Femur (tissue), 1 donor: ENCODE measurements at regions not wholly inside any gene's neighbourhood (a gene's known extent, or its start where the extent isn't known, plus 50 kb on each side); places are given as distances from the start of the nearest gene placed in this dataset.
A peak's percentile ranks its signal among the peaks of the same experiment; 100 is the strongest.
"Not testable (repeated sequence)": the region's sequence is repeated elsewhere in the genome, so short reads cannot be mapped to it uniquely, and the experiment has no call there.

Source experiments
- DNase-seq: peaks from one replicate; pipeline ENCODE4 v3.0.0-alpha.2; 2017

DNA sequence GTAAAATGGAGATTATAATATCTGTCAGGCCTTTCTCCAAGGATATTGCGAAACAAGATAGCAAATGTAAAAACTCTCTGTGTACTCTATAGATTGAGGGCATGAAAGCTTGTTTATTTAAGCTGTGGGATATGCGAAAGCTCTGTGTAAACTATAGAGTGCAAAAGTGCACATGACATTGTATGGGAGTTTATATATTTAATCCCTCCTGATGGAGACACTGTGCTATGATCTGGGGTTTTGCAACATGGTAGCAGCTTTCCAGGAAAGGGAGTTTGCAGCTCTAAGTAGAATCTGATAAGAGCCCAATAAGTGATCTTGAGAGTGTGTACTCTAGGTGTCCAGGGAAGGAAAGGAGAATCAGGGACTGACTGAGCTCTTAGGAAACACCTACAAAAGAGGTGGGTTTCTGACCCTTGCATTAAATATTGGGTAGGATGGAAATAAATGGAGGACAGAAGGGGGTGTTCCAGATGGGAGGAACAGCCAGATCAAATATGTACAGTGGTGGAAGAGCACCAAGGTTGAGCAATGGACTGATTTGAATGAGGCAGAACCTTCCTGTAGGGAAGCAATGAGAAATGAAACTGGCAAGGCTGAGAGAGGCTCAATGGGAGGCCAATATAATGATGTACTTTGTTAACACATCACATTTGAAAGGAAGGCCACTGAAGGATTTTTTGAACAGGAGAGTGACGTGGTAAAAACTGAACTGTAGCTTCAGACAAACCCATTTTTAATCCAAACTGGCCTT is 450.1 kb downstream of the GJA1 start:
- DNase-seq: no peak

DNA sequence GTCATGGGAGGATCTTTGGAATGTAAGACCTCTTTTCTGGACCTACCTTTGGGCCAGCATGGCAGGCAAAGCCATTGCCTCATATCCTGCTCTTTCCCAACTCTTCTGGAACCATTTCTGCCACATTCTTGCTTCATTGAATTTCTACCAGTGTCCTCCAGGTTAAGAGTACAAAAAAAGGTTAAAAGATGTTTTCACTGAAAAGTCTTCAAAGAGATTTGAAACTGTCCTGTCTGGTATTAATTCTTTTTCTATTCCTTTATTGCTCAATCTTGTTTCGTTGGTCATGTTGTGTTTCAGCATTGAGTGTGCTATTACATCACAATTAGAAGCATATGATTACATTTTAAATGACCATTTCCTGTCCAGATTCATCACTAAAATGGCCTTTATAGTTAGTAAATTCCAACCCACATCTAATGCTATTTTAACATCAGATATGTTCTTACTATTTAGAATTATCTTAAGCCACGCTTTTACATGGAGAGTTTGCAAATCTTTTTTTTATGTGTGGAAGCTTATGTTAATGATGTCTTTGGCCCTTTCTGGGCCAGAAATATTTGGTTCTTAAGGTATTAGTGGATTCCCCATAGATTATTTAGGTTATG is 450.9 kb downstream of the GJA1 start:
- no peak for DNase-seq

DNA sequence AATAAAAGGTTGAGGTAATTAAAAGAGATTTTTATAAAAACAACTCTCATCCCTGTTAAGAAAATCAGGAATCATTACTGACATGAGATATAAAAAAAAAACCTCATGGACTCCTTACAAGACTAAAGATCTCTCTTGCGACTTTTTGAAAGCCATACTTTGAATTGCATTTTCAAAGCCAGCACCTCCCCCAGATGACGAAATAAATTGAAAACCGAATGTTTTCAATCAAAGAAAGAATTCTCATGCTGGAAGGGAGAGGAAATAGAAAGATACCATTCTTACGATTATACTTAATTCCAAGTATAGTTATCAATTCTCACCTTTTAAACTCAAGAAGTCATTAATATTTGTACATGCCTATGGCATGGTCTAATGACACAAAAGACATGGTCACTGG is 452.3 kb downstream of the GJA1 start:
- no peak for DNase-seq

DNA sequence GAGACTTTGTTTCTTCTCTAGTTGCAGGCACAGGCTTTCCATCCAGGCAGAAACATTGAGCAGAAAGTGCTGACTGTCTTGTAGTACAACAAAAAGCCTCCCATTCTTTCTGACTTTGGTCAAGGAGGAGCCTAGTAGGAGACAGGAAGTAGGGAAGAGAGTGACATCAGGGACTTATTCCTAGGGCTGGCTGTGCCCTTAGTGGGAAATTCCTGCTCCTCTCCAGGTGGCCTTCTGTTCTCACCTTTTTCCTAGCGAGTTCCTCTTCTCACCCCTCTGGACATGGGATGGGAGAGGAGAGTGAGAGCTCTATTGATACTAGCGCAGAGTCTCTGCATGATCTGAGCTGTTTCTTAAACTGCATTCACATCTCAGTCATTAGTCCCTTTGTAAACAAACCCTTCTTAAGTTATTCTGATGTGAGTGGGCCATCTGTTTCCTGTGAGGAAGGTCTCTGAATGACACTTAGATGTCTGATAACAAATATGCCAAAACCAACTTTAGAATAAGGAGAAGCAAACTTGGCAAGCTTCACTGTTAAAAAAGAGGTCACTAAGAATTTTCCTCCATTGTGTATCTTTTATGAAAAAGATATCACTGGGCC is 455.0 kb downstream of the GJA1 start:
- no peak for DNase-seq

DNA sequence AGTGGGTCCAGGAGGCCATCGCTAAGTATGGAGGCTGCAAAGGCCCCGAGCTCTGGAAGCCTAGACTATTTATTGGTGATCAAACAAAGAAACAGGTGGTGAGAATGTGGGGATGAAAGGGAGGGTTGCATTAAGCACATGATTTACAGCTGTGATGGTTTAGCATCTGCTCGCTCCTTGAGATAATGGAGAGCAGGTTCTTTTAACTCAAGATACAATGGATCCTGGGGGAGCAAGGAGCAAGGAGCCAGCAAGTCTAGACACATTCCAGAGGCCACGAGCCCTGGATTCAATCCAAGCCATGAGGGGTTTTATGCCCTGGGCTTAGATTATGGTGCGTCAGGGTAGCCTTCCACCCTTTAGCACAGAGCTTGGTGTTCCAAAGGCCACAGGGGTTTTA is 460.3 kb downstream of the GJA1 start:
- not testable (repeated sequence) for DNase-seq

DNA sequence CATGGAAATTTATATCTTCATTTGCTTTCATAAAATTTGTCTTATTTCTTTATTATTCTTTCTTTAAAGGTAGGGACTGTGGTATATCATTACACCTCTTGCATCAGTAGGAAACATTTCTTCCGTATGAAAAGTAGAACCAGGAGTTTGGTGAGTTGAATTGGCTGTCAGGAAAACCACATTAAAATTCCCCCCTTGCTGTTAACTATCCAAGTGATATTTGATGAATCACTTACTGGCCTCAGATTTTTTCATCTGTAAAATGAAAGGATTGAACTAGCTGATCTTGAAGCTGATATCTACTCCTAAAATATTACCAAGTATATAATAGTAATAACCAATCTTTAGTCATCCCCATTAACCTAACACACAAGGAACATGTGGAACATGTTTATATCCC is 460.9 kb downstream of the GJA1 start:
- no peak for DNase-seq

DNA sequence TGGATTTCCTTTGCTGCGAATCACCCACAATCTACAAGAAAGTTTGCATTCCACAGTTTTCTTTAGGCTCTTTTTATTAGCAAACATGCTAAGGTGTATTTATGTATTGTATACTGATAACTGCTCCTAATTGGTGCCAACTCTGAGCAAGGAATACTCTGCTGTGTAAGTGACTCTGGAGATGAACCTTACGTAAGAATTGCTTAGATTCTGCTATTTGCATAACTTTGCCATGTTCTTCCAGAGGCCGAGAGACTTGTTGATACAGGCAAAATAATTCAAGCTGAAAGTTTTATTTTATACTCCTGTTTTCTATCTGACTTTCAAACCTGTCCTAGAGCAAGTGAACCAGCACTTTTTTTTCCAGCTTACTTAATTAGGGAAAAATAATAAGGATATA is 461.3 kb downstream of the GJA1 start:
- DNase-seq: no peak

DNA sequence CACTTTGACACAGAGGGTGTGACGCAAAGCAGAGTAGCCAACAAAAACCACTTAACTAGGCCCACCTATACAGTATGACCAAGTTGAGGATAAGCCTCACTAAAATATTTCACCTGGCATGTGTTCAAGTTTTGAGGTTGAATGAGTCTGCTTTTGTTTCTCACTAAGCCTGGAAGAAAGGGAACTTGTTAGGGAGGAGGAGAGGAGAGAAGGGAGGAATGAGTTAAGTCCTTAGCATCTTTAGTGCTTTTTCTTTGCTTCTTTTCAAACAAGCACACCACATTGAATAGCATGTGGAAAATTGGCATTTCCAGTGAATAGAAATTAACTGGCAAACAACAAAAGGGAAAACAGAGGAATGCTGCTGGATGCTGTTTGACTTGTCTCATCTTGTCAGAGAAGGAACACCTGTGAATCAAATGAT is 461.9 kb downstream of the GJA1 start:
- no peak for DNase-seq

DNA sequence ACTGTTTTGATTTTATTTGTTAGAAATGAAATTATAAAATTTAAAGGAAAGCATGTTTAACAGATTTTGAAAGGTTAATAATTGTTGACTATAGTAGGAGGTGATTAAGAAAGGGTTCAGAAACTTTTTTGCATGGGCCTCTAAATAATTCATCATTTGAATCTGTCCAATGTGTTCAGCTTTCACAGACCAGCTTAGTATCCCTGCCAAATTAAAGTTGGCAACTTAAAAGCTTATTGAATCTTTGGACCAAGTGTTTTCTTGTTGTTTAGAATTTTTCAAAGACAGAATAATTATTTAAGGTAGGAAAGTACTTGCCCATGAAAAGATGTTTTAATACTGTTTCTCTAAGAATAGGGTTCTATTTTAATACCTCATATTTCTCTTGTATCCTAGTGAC is 466.0 kb downstream of the GJA1 start:
- no peak for DNase-seq

DNA sequence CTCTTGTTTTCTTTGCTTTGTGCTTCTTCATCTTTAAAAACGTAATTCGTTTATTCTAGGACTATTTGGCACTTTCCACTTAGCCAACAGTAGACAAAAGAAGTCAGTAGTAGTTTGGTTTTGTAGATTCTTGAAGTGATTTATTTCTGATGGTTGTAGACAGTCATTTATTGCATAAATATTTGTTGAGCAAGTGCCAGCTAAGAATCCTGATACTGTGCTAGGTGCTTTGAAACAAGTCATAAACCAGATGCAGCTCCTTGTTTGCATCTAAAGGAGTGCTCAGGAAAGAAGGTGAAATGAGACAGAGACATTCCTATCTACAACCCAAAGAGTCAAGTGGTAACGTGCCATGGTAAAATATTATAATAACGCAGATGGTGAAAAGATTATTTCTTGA is 469.1 kb downstream of the GJA1 start:
- DNase-seq: no peak

DNA sequence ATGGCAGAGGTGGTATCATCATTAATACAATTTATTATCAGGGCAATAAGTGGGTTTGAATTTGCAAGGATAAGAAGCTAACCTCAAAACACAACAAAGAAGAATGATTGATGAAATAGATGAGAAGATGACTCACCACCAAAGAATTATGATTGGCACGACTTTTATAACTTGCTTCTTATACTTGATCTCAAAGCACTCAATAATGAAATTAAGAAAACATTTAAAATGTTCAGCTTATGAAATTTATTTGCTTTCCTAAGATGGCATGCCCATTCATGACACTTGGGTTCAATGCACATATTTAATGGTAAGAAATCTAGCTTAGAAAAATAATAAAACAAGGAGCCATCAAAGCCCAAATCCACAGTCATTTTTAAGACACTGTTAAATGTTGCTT is 477.5 kb downstream of the GJA1 start:
- DNase-seq: no peak

DNA sequence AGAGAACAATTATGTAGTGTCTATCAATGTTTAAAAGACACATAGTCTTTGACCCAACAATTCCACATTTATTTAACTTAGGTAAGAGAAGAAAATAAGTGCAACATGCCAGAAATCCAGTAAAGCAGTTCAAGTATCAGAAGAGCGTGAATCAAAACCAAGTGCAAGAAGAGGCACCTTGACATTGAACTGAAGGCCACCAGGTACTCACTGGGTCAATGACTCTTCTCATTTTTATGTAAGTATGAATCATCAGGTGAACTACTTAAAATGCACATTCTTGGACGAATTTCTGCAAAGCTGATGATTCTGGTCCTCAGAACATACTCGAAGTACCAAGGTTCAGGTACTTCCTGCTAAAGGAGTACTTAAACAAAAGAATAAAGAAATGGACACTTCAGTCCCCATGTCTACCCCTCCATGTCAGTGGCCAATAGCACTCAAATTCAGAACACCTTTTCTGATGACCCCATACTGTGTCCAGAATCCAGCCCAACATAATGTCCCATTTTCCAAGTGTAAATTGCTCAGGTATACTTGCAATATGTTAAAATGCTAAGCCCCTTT is 481.9 kb downstream of the GJA1 start:
- DNase-seq: no peak

DNA sequence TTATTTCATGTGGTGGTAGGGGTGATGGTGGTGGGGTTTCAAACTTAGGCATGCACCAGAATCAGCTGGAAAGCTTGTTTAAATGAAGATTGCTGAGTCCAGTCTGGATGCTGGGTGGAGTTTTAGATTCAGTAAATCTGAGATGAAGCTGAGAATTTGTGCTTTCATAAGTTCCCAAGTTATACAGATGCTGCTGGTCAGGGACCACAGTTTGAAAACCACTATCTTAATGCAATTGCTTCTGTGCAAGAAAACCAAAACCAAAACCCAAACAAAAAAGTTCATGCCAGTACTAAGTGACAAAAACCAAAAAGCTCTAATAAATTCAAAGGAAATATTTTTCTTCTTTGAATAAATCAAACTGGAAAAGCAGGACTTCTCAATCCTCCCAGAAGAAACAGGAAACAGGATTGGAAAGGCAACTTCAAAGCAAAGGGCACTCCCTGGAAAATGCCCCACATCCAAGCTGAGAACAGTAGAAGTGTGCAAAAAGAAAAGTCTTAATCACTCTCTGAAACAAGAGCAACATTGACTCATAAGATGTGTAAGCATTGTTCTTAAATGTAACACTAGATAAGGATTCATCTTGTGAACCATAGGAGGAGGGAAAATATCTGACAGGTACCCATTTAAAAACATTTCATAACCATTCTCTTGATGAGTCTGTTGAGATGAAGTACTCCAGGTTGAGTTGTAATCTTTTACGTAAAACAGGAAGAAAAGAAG is 481.5 kb upstream of the HSF2 start:
- no peak for DNase-seq

DNA sequence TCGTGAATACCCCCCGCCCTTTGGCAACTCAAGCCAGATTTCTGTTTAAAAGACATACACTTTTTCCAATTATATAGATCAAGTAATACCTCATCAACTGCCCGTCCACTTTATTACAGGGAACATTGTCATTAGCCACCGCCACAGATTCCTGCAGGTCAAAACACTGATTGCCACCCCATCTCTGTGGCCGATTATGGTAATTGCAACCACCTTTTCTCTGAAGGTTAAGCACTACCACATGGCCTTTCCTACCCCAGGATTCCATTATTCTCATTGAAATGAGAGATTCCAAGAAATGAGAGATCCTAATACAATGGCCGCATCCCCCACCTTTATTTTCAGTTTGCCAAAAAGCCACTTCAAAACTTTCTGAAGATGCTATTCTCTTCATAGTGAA is 478.8 kb upstream of the HSF2 start:
- no peak for DNase-seq

DNA sequence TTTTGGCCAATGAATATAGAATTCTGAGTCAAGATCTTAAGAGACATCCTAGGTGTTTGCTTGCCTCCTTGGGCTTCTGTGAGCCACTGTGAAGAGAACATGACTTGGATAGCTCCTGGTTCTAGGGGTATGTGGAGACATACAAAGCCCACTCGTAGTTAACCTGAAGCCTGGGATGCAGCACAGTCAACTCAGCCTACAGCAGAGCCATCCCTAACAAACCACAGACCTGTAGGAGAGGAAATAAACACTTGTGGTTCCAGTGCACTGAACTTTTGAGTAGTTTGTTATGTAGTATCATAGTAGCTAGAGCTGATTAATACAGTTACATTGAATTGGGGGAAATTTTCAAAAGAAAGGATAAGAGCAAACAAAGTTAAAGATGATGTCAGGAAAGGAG is 474.4 kb upstream of the HSF2 start:
- no peak for DNase-seq

DNA sequence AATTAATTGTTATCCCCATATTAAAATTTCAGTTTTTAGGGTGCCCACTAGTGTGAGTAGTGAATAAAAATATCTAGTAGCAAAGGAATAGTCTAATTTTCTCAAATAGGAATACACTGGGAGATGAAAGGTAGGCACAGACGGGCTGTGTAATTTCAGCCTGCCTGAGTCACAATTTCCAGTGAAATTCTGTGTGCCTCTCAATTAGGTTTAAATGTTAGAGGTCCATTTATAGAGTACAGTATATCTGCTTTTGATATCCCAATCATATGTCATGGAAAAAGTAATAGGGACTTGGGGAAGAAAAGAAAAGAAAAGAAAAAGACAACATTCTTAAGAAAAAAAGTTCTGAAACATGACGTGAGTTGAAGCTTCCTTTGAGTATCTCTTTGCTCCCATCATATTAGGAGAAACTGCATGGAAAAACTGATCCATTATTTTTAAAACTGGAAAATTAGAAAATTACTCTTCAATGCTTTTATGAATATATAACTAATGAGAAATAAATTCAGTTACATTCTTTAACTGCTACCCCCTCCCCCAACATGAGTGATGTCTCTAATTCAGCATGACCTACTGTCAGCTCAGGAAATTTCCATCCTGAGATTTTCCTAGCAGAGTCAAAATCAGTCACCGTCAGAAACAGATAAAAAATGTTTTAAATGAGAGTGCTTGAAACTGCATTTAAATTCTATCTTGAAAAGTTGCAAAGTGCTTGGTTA is 473.8 kb upstream of the HSF2 start:
- DNase-seq: peak; percentile 42

DNA sequence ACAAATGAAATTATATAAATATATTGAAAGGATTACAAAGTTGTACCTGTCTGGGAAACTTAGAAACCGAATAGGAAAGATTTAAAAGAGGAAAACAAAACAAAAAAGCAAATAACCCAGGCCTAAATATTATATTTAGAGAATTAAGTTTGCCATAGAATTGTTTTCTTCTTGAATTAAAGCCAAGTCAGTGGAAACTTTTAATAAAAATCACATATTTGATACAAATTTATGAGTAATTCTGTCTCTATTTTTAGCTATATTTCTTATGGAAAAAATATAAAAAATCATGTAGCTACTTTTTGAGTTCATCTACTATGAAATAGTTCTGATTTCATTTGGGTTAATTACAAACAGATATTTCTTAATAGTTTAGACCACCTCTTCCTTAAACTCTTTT is 470.2 kb upstream of the HSF2 start:
- no peak for DNase-seq

DNA sequence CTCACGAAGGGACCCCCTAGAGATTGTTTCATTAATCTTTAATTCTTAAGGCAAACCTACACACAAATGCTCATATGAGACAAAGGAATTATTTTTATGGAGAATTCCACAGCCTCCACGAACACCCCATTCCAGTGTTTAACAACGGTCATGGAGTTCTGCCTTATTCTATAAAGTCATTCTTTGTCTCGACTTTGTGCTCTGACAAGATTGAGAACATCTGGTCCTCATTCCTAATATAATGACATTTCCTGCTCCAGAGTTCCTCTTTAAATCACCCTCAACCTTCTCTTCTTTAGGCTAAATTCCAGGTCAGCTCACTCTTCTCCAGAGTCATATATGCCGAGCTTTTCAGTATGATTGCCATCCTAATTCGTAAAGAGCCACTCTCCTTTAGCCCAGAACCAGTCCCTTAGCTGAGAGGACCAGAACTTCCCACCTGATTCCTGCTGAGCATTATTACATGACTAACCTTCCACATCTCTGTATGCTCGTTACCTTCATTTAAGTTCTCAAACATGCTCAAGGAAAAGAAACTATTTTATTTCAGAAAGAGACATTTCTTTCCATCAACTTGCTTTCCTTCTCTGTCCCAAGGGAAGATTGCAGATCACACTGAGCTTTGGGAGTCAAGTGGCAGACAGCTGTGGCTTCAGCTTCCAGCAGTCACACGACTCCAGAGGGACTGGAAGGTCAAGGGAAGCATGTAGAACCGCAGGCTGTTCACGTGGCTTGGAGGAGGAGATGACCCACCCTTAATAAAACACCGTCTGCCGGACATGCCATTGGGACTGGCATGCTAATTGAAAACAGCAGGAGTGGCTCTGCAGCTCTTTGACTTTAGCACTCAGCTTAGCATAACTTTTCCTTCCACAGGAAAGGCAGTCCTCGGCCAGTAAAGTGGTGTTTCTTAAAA is 467.1 kb upstream of the HSF2 start:
- peak; percentile 77 for DNase-seq

DNA sequence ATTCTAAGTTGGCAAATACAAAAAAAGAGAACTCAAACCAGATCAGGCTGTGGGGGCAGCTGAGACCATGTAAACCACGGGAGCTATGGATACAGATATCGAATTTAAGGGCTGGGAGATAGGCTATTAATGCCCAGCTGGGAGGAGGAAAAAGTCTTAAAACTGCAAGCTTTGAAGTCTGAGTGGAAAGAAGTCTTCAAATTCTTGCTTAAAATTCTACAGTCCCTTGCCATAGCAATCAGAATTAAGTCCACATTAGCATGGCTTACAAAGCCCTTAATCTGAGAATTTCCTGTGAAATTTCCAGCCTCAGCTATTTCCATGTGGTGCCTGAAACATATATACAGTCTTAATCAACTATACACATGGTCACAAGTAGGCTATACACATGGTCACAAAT is 465.0 kb upstream of the HSF2 start:
- no peak for DNase-seq

DNA sequence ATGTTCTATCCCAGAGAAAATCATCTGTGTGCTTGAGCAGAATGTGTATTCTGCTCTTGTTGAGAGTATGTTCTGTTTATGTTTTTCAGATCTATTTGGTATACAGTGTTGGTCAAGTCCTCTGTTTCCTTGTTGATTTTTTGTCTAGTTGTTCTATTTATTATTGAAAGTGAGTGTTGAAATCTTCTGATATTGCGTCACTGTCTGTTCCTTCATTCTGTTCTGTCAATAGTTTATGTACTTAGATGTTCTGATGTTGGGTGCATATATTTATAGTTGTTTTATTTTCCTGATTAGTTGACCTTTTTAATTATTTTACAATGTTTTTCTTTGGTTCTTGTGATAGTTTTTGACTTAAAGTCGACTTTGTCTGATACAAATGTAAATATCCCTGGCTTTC is 458.7 kb upstream of the HSF2 start:
- DNase-seq: no peak

DNA sequence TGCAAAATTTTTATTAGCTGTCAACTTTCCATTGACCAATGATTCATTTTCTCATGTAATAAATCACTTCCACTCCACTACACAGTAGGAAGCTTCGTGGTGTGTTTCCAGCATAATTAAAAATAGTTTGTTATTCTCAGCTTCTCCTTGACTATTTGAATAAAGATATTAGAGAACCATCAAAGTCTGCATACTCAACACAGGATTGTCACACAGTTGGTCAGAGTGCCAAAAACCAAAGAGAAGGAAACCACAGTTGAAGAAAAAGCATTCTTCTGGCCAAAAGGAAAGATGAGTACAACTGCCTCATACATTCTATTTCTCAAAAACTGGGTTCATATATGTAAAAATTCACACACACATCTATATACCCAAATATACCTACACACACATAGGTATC is 455.1 kb upstream of the HSF2 start:
- no peak for DNase-seq

DNA sequence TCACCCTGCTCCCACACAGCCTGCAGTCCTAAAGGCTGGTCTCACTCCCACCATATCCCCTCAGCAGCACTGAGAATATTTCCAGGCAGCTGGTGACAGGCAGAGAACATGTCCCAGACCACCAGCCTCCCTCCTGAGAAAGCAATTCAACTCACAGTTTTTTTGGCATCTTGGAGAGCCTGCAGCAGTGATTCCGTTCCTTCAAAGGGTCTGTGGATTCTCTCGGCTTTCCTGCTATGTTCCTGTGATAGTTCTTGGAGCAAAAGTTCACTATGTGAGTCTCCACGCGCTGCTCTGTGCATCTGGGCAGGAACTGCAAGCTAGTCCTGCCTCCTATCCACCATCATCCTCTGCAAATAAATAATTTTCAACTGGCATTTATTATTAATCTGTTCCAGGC is 448.3 kb upstream of the HSF2 start:
- no peak for DNase-seq
